CD4-positive, alpha-beta T cell treated with Interferon alpha-2 for 1 hour (primary cell): ENCODE measurements at regions not wholly inside any gene's neighbourhood (a gene's known extent, or its start where the extent isn't known, plus 50 kb on each side); places are given as distances from the start of the nearest gene placed in this dataset.

ENCODE experiments used
- DNase-seq, 2 donors: peaks; one replicate each; pipeline ENCODE4 v3.0.0-alpha.2; 2020 to 2022

- DNase-seq, result no peak
These were observed 167.1 kb upstream of the PACRGL start for GRCh38 chr4:20532871-20533870.

DNA sequence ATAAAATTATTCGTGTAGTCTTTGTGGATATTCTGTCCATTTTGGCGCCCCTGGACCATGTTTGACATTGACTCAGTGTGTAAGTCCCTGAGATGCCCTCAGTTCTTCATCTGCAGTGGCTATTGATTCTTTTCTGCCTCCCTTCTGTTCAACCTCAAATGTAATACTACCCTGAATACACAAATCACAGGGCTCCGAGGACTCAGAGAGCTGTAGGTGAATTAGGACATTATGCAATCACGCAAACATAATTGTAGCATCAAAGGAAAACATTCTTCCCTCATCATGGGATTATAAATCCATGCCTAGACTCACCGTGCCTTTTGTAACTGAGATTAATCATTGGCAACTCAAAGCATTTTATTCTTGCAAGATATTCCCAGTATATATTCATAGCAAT lies 161.4 kb upstream of the PACRGL start:
- no peak for DNase-seq

DNA sequence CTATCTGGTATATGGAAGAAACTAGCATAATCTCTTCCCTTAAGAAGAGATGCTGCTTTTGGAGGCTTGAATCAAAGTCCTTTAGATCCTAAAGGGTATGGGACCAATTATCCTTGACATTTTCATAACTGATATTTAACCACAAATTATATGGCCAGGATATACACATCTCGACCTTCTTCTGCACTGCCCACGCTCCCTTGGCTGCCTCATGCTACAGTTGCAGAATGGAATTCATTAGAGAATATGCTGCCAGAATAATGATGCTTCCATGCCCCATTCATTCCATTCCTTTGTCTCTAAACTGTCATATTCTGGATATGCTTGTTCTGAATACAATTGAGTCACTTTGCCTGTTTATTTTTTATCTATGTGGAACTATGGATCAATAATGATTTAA lies 157.1 kb upstream of the PACRGL start:
- no peak for DNase-seq

- no peak for DNase-seq
These were observed 155.6 kb upstream of the PACRGL start for GRCh38 chr4:20544645-20545044.

GRCh38 chr4:20552004-20552403 lies 148.3 kb upstream of the PACRGL start:
- no peak for DNase-seq

GRCh38 chr4:20554134-20554533 lies 146.1 kb upstream of the PACRGL start:
- DNase-seq, result no peak

DNA sequence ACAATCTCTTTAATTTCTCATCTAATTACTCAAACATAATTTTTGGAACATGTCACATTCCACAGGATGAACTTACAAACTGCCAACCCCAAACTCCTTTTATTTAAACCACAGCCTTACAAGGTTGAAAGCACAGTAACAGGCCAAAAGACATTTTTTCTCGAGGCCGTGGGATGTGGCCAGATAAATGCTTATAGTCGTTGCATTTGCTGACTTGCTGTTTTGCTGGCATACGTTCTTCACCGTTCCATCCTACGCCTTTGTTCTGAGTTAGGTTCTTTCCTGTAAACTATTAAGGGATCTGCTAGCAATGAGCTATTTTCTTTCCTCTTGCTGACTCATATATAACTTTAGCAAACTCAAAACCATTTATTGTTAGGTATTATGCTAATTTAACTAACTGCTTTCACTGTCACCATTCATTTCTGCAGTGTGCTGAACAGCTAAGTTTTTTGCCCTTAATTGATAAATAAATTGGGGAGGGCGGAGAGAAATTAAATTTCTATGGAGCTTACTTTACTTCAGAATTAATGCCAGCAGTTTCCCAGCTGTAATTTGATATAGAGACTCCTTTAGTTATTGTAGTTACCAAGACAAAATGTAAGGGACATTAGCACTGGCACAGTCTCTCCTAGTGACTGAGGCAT lies 135.1 kb upstream of the PACRGL start:
- no peak for DNase-seq

GRCh38 chr4:20570981-20571715 lies 129.1 kb upstream of the PACRGL start:
- DNase-seq, result no peak

DNA sequence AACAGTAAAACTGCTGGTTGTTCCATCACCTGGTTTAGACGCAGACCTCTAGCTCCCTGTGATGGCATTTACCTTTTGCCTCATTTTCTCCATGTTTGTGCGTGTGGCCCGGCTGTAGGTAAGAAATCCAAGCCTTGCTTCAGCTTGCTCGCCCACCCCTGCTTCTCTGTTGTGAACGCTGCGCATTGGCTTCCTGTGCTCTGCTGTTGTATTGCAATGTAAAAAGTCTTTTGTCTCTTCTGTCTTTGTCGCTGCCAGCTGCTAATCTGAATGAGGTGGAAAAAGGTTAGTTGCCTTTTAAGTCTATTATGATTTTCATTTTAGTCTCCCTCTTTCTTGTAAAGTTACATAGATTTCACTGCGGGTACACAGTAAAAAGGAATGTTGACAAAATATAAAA lies 127.3 kb upstream of the PACRGL start:
- DNase-seq, result no peak

GRCh38 chr4:20574986-20575385 lies 125.3 kb upstream of the PACRGL start:
- no peak for DNase-seq

GRCh38 chr4:20575486-20575885 lies 124.8 kb upstream of the PACRGL start:
- DNase-seq, result no peak

GRCh38 chr4:20576861-20577260 lies 123.4 kb upstream of the PACRGL start:
- DNase-seq, result no peak

GRCh38 chr4:20577702-20578101 lies 122.6 kb upstream of the PACRGL start:
- DNase-seq, result no peak

GRCh38 chr4:20580907-20581306 lies 119.4 kb upstream of the PACRGL start:
- no peak for DNase-seq

DNA sequence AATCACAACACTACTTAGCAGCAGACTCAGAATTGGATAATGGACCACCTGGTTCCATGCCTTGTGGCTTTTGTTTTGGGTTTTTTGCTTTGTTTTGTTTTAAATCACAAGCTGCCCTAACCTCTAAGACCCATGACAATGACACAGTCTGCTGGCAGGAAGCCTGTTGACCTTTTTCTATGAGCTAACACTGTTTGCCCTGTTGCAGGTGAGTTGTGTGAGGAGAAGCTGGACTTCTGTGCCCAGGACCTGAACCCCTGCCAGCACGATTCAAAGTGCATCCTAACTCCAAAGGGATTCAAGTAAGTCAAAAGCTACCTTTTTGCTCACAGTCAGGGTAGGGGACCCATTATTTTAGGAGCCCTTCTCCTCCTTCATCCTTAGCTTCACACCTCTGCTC lies 110.8 kb upstream of the PACRGL start:
- DNase-seq, result no peak

DNA sequence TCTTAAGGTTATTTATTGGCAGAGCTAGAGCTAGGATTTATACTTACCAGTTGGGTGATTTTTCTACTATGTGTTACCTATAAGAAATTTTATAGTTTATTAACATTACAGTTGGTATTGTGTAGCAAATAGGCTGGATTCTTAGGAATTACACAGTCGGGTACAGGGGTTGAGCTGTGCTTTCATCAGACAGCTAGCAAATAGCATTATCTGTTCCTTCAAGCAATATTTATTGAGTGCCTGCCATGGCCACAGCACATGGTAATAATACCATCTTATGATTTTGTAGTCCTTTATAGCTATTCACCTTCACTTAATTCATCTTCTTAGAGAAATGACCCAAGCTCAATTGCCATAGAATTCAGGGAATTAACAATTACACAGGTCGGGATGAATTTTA lies 109.4 kb upstream of the PACRGL start:
- DNase-seq, result no peak

- DNase-seq, result no peak
These were observed 108.7 kb upstream of the PACRGL start for GRCh38 chr4:20591571-20591970.

- no peak for DNase-seq
These were observed 108.2 kb upstream of the PACRGL start for GRCh38 chr4:20592013-20592412.

DNA sequence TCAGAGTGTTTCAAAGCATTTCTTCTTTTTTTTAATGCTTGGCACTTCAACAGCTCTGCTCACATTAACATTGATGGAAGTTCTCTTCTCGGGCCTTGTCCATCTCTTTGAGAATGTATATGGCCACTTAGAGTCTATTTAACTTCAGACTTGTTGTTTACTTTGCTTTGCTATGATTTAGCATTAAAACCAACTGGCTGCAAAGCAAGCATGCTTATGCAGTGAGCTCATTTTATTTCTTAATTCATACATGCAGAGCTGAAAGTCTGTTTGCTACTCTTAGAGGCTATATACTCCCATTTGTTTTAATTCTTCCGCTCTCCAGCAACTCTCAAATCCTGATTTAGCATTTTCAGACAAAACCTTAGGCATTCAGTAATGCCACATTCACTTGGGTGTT lies 107.6 kb upstream of the PACRGL start:
- no peak for DNase-seq

GRCh38 chr4:20598626-20599025 lies 101.6 kb upstream of the PACRGL start:
- no peak for DNase-seq

DNA sequence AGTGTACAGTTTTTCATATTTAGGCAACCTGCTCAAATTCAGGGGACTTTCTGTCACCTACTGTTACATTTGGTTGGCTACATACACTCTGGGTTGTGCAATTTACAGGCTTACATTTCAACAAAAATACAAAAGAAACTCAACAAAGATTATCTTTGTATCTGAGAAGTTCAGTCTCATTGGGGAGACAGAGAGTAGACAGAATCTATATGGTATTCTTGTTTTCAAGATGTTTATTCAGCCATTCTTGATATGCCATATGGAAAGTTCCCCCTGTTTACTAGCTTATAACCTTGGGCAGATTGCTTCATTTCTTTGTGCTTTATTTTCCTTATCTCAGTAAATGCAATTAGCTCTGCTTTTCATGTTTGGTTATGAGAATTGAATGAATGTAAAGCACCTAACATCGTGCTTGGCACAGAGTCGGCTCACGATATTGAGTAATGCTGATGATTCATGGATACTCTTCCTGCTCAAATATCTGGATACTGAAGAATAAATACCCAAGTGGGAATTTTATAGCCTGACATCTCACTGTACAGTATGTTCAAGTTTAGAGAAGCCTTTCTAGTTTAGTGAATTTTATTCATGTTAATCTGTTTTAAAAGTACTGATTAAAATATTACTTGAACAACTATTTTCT lies 96.5 kb upstream of the PACRGL start:
- DNase-seq, result no peak

GRCh38 chr4:20612313-20612712 lies 87.9 kb upstream of the PACRGL start:
- DNase-seq, result no peak

DNA sequence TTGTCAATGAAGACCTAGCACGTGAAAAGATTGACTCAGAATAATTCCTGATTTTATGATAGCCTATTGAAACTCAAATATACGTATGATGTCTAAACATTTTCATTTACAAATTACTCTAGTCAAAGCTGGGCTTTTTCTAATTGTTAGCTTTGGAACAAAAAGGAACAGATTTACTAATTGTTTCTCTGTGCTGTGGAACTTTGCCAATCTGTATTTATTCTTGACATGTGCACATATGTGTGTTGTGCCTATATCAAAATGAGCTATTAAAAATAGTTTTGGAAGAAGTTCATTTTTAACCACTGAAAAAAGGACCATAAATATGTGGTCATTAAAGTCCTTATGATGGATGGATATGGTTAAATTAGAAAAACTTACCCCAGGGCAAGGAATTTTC lies 85.4 kb upstream of the PACRGL start:
- DNase-seq, result no peak
